ENCODE measurements at regions not wholly inside any gene's neighbourhood (a gene's known extent, or its start where the extent isn't known, plus 50 kb on each side); places are given as distances from the start of the nearest gene placed in this dataset.

GRCh38 chr10:124175701-124176348, 82.4 kb upstream of the CHST15 start:
- ChIA-PET RAD21 (ENCODE audit: low non-redundant PET in 1 of 2, low total read pairs in 2 of 2, uncharacterized antibody in 2 of 2, unreplicated experiment in 2 of 2) (no interaction called here), POLR2A (no interaction called here), CTCF (interaction anchor here (1.5 kb wide), 1 partner anchor 17 kb away, joined by 5 read pairs; no protein-coding TSS in a partner anchor)
- no peaks in the 10 kb centered on the region for H3K9me3 ChIP-seq (ENCODE audit: control insufficient read depth in 1 of 2, insufficient read depth in 1 of 2, low read depth in 1 of 2, low read length in 2 of 2)
- intact Hi-C loops (cut with micrococcal nuclease), result no loop called here
- no peak overlapping the region for H3K4me3 ChIP-seq (replicated peaks in 1 of 2; ENCODE audit: low read depth in 1 of 2, low read length in 2 of 2)
- no peak for ATAC-seq
- no peaks in the 10 kb centered on the region for H3K9me2 ChIP-seq (ENCODE audit: insufficient read depth)
- no peaks in the 10 kb centered on the region for H3K27me3 ChIP-seq (ENCODE audit: insufficient read depth, low read length)
- no peaks in the 10 kb centered on the region for H4K20me1 ChIP-seq (ENCODE audit: insufficient read depth)
- no peak overlapping the region for H3K9ac ChIP-seq (ENCODE audit: low read length)
- no peak overlapping the region for H2AFZ ChIP-seq (ENCODE audit: low read depth, low read length, poor library complexity, severe bottlenecking)
- H3K79me2 ChIP-seq (ENCODE audit: insufficient read depth, low read length), result no peaks in the 10 kb centered on the region
- H3K36me3 ChIP-seq (ENCODE audit: control insufficient read depth in 1 of 2, insufficient read depth in 2 of 2, low read length in 2 of 2), result no peaks in the 10 kb centered on the region
- H3K27ac ChIP-seq (ENCODE audit: low read depth, low read length), result no peak overlapping the region
- H3K4me2 ChIP-seq (ENCODE audit: low read length), result no peak overlapping the region
- no peaks in the 10 kb centered on the region; a peak in 1 of 4 replicates for H3K4me1 ChIP-seq (ENCODE audit: control insufficient read depth in 1 of 2, insufficient read depth in 2 of 2, low read length in 2 of 2)
- BruUV-seq (replicated peaks), result no TSS peak
- TF ChIP-seq POLR2AphosphoS5 (IDR thresholded peaks at IDR 0.05; ENCODE audit: low read depth, low read length) (no peak), RAD21 (IDR thresholded peaks at IDR 0.05; ENCODE audit: low read depth) (no peak), EZH2phosphoT487 (IDR thresholded peaks at IDR 0.05; ENCODE audit: borderline replicate concordance) (no peak), JUND (IDR thresholded peaks at IDR 0.05) (no peak)
- DNase-seq (ENCODE audit: low read depth, low spot score), result no peak

- CTCF ChIA-PET, result no interaction called here
Measured at GRCh38 chr10:124174673-124175645, 81.6 kb upstream of the CHST15 start.

More at GRCh38 chr10:124174673-124175645, 81.6 kb upstream of the CHST15 start:
- H3K4me1 ChIP-seq (ENCODE audit: control insufficient read depth in 1 of 2, insufficient read depth in 2 of 2, low read length in 2 of 2), result no peaks in the 10 kb centered on the region
- H3K4me2 ChIP-seq (ENCODE audit: low read length), result no peak overlapping the region
- no peak for ATAC-seq
- no TSS peak for BruUV-seq (replicated peaks)
- intact Hi-C loops (cut with micrococcal nuclease), result no loop called here
- ChIA-PET POLR2A (no interaction called here), RAD21 (ENCODE audit: low non-redundant PET in 1 of 2, low total read pairs in 2 of 2, uncharacterized antibody in 2 of 2, unreplicated experiment in 2 of 2) (no interaction called here)
- H3K36me3 ChIP-seq (ENCODE audit: control insufficient read depth in 1 of 2, insufficient read depth in 2 of 2, low read length in 2 of 2), result no peaks in the 10 kb centered on the region
- no peak for DNase-seq (ENCODE audit: low read depth, low spot score)
- H3K79me2 ChIP-seq (ENCODE audit: insufficient read depth, low read length), result no peaks in the 10 kb centered on the region
- H3K27me3 ChIP-seq (ENCODE audit: insufficient read depth, low read length), result no peaks in the 10 kb centered on the region
- H3K9me3 ChIP-seq (ENCODE audit: control insufficient read depth in 1 of 2, insufficient read depth in 1 of 2, low read depth in 1 of 2, low read length in 2 of 2), result no peaks in the 10 kb centered on the region
- H3K9me2 ChIP-seq (ENCODE audit: insufficient read depth), result no peaks in the 10 kb centered on the region
- H2AFZ ChIP-seq (ENCODE audit: low read depth, low read length, poor library complexity, severe bottlenecking), result no peak overlapping the region
- H4K20me1 ChIP-seq (ENCODE audit: insufficient read depth), result no peaks in the 10 kb centered on the region
- H3K9ac ChIP-seq (ENCODE audit: low read length), result no peak overlapping the region
- no peak overlapping the region for H3K4me3 ChIP-seq (replicated peaks in 1 of 2; ENCODE audit: low read depth in 1 of 2, low read length in 2 of 2)
- H3K27ac ChIP-seq (ENCODE audit: low read depth, low read length), result no peak overlapping the region
- TF ChIP-seq ZNF274 (IDR thresholded peaks at IDR 0.05; ENCODE audit: low read depth, low read length), result no peak
- no peak for TF ChIP-seq SP1 (IDR thresholded peaks at IDR 0.05; ENCODE audit: low read depth)
